Trophoblast cell (in vitro differentiated cells and primary cell): ENCODE measurements at regions not wholly inside any gene's neighbourhood (a gene's known extent, or its start where the extent isn't known, plus 50 kb on each side); places are given as distances from the start of the nearest gene placed in this dataset.
"Not testable (repeated sequence)": the region's sequence is repeated elsewhere in the genome, so short reads cannot be mapped to it uniquely, and the experiment has no call there.

Experiments
- DNase-seq, 2 donors: peaks; one replicate each; pipeline ENCODE4 v3.0.0-alpha.2; 2016
- H2AFZ ChIP-seq: 2 replicates; pipeline ENCODE4 v1.6.1; 2013; ENCODE audit warnings: low read length, moderate library complexity, mild to moderate bottlenecking; ENCODE audit not compliant: insufficient read depth, poor library complexity
- H2AK5ac ChIP-seq: 2 replicates; pipeline ENCODE4 v1.6.1; 2013; ENCODE audit warnings: mild to moderate bottlenecking, low read length
- H2BK120ac ChIP-seq: 2 replicates; pipeline ENCODE4 v1.6.1; 2013; ENCODE audit warnings: low read length, mild to moderate bottlenecking, moderate library complexity; ENCODE audit not compliant: insufficient read depth, poor library complexity
- H2BK12ac ChIP-seq: 2 replicates; pipeline ENCODE4 v1.6.1; 2013; ENCODE audit warnings: mild to moderate bottlenecking, low read length, moderate library complexity
- H2BK5ac ChIP-seq: 2 replicates; pipeline ENCODE4 v1.6.1; 2013; ENCODE audit warnings: low read length, low read depth, moderate library complexity, mild to moderate bottlenecking; ENCODE audit not compliant: poor library complexity
- H3K14ac ChIP-seq: 2 replicates; pipeline ENCODE4 v1.6.1; 2013; ENCODE audit warnings: mild to moderate bottlenecking, low read length
- H3K18ac ChIP-seq: 2 replicates; pipeline ENCODE4 v1.6.1; 2013; ENCODE audit warnings: mild to moderate bottlenecking, low read length
- H3K23ac ChIP-seq: 2 replicates; pipeline ENCODE4 v1.6.1; 2013; ENCODE audit warnings: low read length
- H3K27ac ChIP-seq: 2 replicates; pipeline ENCODE4 v1.5.1; 2013; ENCODE audit warnings: low read depth, mild to moderate bottlenecking, inconsistent platforms, low read length, moderate library complexity
- H3K27me3 ChIP-seq: 2 replicates; pipeline ENCODE4 v1.6.1; 2013; ENCODE audit warnings: inconsistent platforms, mild to moderate bottlenecking, low read length, moderate library complexity; ENCODE audit not compliant: insufficient read depth
- H3K36me3 ChIP-seq, 2 experiments: 1 replicate in 1 of 2; 2 replicates in 1 of 2; pipeline ENCODE4 v1.6.1; 2013; ENCODE audit warnings: low read length in 2 of 2, mild to moderate bottlenecking in 2 of 2, moderate library complexity in 1 of 2; ENCODE audit not compliant: insufficient read depth in 2 of 2, control insufficient read depth in 1 of 2
- H3K4ac ChIP-seq: 2 replicates; pipeline ENCODE4 v1.6.1; 2013; ENCODE audit warnings: low read depth, mild to moderate bottlenecking, low read length, moderate library complexity
- H3K4me1 ChIP-seq, 2 experiments: 1 replicate in 1 of 2; 2 replicates in 1 of 2; pipeline ENCODE4 v1.6.1; 2013; ENCODE audit warnings: low read length in 2 of 2, mild to moderate bottlenecking in 2 of 2, moderate library complexity in 1 of 2; ENCODE audit not compliant: insufficient read depth in 2 of 2, control insufficient read depth in 1 of 2
- H3K4me2 ChIP-seq: 2 replicates; pipeline ENCODE4 v1.6.1; 2013; ENCODE audit warnings: inconsistent platforms, mild to moderate bottlenecking, low read length, moderate library complexity
- H3K4me3 ChIP-seq: 2 replicates; pipeline ENCODE4 v1.5.1; 2013; ENCODE audit warnings: mild to moderate bottlenecking, low read depth, low read length, inconsistent platforms
- H3K79me1 ChIP-seq: one replicate; pipeline ENCODE4 v1.6.1; 2013; ENCODE audit warnings: low read length
- H3K79me2 ChIP-seq: 2 replicates; pipeline ENCODE4 v1.6.1; 2013; ENCODE audit warnings: low read length, mild to moderate bottlenecking; ENCODE audit not compliant: control insufficient read depth, insufficient read depth, poor library complexity
- H3K9ac ChIP-seq: 2 replicates; pipeline ENCODE4 v1.6.1; 2013; ENCODE audit warnings: mild to moderate bottlenecking, low read length
- H3K9me3 ChIP-seq: 2 replicates; pipeline ENCODE4 v1.6.1; 2013; ENCODE audit warnings: low read depth, mild to moderate bottlenecking, control low read depth, inconsistent platforms, low read length; ENCODE audit not compliant: insufficient read depth
- H4K12ac ChIP-seq: 2 replicates; pipeline ENCODE4 v1.6.1; 2013; ENCODE audit warnings: low read depth, mild to moderate bottlenecking, low read length, moderate library complexity
- H4K8ac ChIP-seq: 2 replicates; pipeline ENCODE4 v1.6.1; 2013; ENCODE audit warnings: low read depth, mild to moderate bottlenecking, low read length, moderate library complexity
- H4K91ac ChIP-seq: one replicate; pipeline ENCODE4 v1.6.1; 2013; ENCODE audit warnings: low read depth, mild to moderate bottlenecking, low read length, moderate library complexity
- WGBS: extraction: QIAGEN DNeasy Blood & Tissue Kit; methylation state at CpG from one replicate; pipeline ENCODE4 v1.1.7; 2013; ENCODE audit warnings: missing lambda C conversion rate; ENCODE audit not compliant: insufficient read length, insufficient coverage; ENCODE audit errors: extremely low coverage; 5-methylcytosine and 5-hydroxymethylcytosine counted together

GRCh38 chr20:53668992-53669391 is 75.4 kb upstream of the ZNF217 start:
- H3K4me3 ChIP-seq = no peak overlapping the region
- no peak overlapping the region for H3K23ac ChIP-seq
- H3K18ac ChIP-seq = no peak overlapping the region
- no peak overlapping the region for H2AK5ac ChIP-seq
- no peak overlapping the region for H3K27ac ChIP-seq
- H3K36me3 ChIP-seq = no peaks in the 10 kb centered on the region
- no peak overlapping the region for H4K12ac ChIP-seq
- no peak overlapping the region for H2BK5ac ChIP-seq
- H2BK120ac ChIP-seq = no peak overlapping the region
- no peak overlapping the region for H3K4ac ChIP-seq
- no peak for DNase-seq
- H3K79me1 ChIP-seq = no peaks in the 10 kb centered on the region
- H3K9me3 ChIP-seq = no peaks in the 10 kb centered on the region
- H3K79me2 ChIP-seq = no peaks in the 10 kb centered on the region
- no peaks in the 10 kb centered on the region for H3K27me3 ChIP-seq
- H3K4me2 ChIP-seq = no peak overlapping the region
- no CpG with 5 or more reads among the region's 9 CpGs for WGBS
- H3K9ac ChIP-seq = no peak overlapping the region
- H4K91ac ChIP-seq = no peak overlapping the region
- H3K4me1 ChIP-seq = no peaks in the 10 kb centered on the region
- H2BK12ac ChIP-seq = no peak overlapping the region
- H3K14ac ChIP-seq = no peak overlapping the region
- no peak overlapping the region for H4K8ac ChIP-seq
- H2AFZ ChIP-seq = no peak overlapping the region

- Histone ChIP-seq H4K91ac (no peak overlapping the region), H3K23ac (no peak overlapping the region), H3K4me1 (no peaks in the 10 kb centered on the region), H3K27ac (no peak overlapping the region), H3K9me3 (no peaks in the 10 kb centered on the region), H3K79me1 (peaks cover 1% of the 10 kb centered on the region), H3K4me2 (no peak overlapping the region), H2BK120ac (no peak overlapping the region), H2AFZ (no peak overlapping the region), H3K18ac (no peak overlapping the region), H3K4ac (no peak overlapping the region), H2BK5ac (no peak overlapping the region), H4K8ac (no peak overlapping the region), H3K36me3 (no peaks in the 10 kb centered on the region), H3K79me2 (no peaks in the 10 kb centered on the region), H3K9ac (no peak overlapping the region), H2AK5ac (no peak overlapping the region), H2BK12ac (no peak overlapping the region), H4K12ac (no peak overlapping the region), H3K14ac (no peak overlapping the region), H3K4me3 (no peak overlapping the region), H3K27me3 (no peaks in the 10 kb centered on the region)
- DNase-seq = no peak
- no CpG with 5 or more reads among the region's 6 CpGs for WGBS
Observed at GRCh38 chr20:53666144-53666543, 72.5 kb upstream of the ZNF217 start.

GRCh38 chr20:53664121-53664520 is 70.5 kb upstream of the ZNF217 start:
- no peaks in the 10 kb centered on the region for H3K36me3 ChIP-seq
- H3K9ac ChIP-seq = no peak overlapping the region
- no peaks in the 10 kb centered on the region for H3K27me3 ChIP-seq
- H3K79me2 ChIP-seq = peaks cover 2% of the 10 kb centered on the region
- no peak overlapping the region for H3K4ac ChIP-seq
- H2AK5ac ChIP-seq = no peak overlapping the region
- WGBS = no CpG with 5 or more reads among the region's 4 CpGs
- H4K91ac ChIP-seq = no peak overlapping the region
- no peak overlapping the region for H4K12ac ChIP-seq
- H2BK12ac ChIP-seq = no peak overlapping the region
- peaks cover 2 to 3% of the 10 kb centered on the region in 2 experiments for H3K4me1 ChIP-seq
- H3K27ac ChIP-seq = no peak overlapping the region
- no peak overlapping the region for H3K18ac ChIP-seq
- H2BK5ac ChIP-seq = no peak overlapping the region
- DNase-seq = no peak
- no peak overlapping the region for H2AFZ ChIP-seq
- H3K23ac ChIP-seq = no peak overlapping the region
- H3K9me3 ChIP-seq = no peaks in the 10 kb centered on the region
- H4K8ac ChIP-seq = no peak overlapping the region
- H3K4me3 ChIP-seq = no peak overlapping the region
- no peak overlapping the region for H2BK120ac ChIP-seq
- H3K79me1 ChIP-seq = peaks cover 5% of the 10 kb centered on the region
- H3K14ac ChIP-seq = no peak overlapping the region
- H3K4me2 ChIP-seq = no peak overlapping the region

- H3K9ac ChIP-seq, H3K4me3 ChIP-seq, H3K79me1 ChIP-seq, H3K4ac ChIP-seq, H3K79me2 ChIP-seq, H2BK12ac ChIP-seq, H3K36me3 ChIP-seq, H2AK5ac ChIP-seq, H2BK5ac ChIP-seq, H3K23ac ChIP-seq, H3K9me3 ChIP-seq, H4K91ac ChIP-seq, H3K4me1 ChIP-seq, H3K27me3 ChIP-seq, H3K18ac ChIP-seq, H2BK120ac ChIP-seq, DNase-seq, H2AFZ ChIP-seq, H4K12ac ChIP-seq, H4K8ac ChIP-seq, H3K14ac ChIP-seq, H3K27ac ChIP-seq, H3K4me2 ChIP-seq: not testable (repeated sequence)
- no CpG with 5 or more reads among the region's 5 CpGs for WGBS
Observed at GRCh38 chr20:53663521-53663920, 69.9 kb upstream of the ZNF217 start.
